Neural crest cell (in vitro differentiated cells): ENCODE measurements at regions not wholly inside any gene's neighbourhood (a gene's known extent, or its start where the extent isn't known, plus 50 kb on each side); places are given as distances from the start of the nearest gene placed in this dataset.

Source experiments
- DNase-seq: peaks from one replicate; pipeline ENCODE4 v3.0.0; 2021; ENCODE audit warnings: low read depth, mixed read lengths, low spot score
- H3K27ac Mint-ChIP-seq: one replicate; pipeline ENCODE4 v1.8.0; 2021; ENCODE audit warnings: mild to moderate bottlenecking, mixed read lengths; ENCODE audit not compliant: unreplicated experiment
- H3K27me3 Mint-ChIP-seq: 2 replicates; pipeline ENCODE4 v1.8.0; 2021; ENCODE audit warnings: low read depth, mild to moderate bottlenecking, mixed read lengths
- H3K36me3 Mint-ChIP-seq: 2 replicates; pipeline ENCODE4 v1.8.0; 2021; ENCODE audit warnings: low read depth, mild to moderate bottlenecking, mixed read lengths
- H3K4me1 Mint-ChIP-seq: 2 replicates; pipeline ENCODE4 v1.8.0; 2021; ENCODE audit warnings: mixed read lengths
- H3K4me3 Mint-ChIP-seq: one replicate; pipeline ENCODE4 v1.8.0; 2021; ENCODE audit warnings: mild to moderate bottlenecking, mixed read lengths
- H3K9me3 Mint-ChIP-seq: 2 replicates; pipeline ENCODE4 v1.8.0; 2021; ENCODE audit warnings: mixed read lengths
- CTCF ChIP-seq: fragments of 200-600 bp; sonication (generic); conservative IDR thresholded peaks from 2 replicates; pipeline ENCODE4 v1.5.0; 2021; ENCODE audit warnings: antibody characterized with exemption, mild to moderate bottlenecking

DNA sequence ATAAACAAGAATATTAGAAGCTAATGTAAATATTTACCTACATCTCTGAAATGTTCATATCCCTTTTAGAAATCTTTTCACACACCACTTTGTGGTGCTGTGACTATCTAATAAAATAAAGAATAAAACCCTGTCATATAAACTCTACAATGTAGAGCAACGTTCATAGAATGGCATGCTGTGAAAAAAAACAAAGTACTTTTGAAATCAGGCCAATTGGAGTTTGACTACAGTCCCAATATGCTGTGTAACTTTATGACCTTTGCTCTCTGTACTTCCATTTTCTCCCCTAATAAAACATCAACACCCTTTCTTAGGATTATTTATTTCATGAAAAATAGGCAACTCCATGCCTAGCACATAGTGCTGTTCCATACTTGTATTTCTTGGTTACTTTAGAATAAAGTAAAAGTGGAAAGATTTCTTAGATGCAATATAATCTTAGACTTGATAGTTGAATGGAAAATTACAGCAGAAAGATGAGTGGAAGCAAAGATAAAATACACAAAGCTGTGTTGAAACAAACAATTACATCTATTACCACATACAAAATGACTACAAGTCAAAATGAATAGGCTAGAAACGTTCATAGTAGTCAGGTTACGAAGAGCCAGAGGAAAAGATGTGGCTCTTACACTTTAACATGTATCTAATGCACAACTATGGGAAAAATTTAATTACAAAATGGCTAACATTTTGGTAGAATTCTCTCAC is 613.2 kb upstream of the SLITRK5 start:
- no peak for TF ChIP-seq CTCF
- Mint-ChIP-seq H3K27ac (no peak overlapping the region), H3K4me3 (no peak overlapping the region), H3K27me3 (no peaks in the 10 kb centered on the region), H3K36me3 (no peaks in the 10 kb centered on the region), H3K9me3 (no peaks in the 10 kb centered on the region), H3K4me1 (no peaks in the 10 kb centered on the region)
- no peak for DNase-seq

GRCh38 chr13:87058786-87059329 is 612.3 kb upstream of the SLITRK5 start:
- no peaks in the 10 kb centered on the region for H3K9me3 Mint-ChIP-seq
- H3K27me3 Mint-ChIP-seq, result no peaks in the 10 kb centered on the region
- no peak overlapping the region for H3K27ac Mint-ChIP-seq
- DNase-seq, result no peak
- no peaks in the 10 kb centered on the region for H3K4me1 Mint-ChIP-seq
- no peak for TF ChIP-seq CTCF
- H3K36me3 Mint-ChIP-seq, result no peaks in the 10 kb centered on the region
- H3K4me3 Mint-ChIP-seq, result no peak overlapping the region

- no peaks in the 10 kb centered on the region for H3K36me3 Mint-ChIP-seq
- peaks cover 3% of the 10 kb centered on the region for H3K9me3 Mint-ChIP-seq
- no peaks in the 10 kb centered on the region for H3K4me1 Mint-ChIP-seq
- no peaks in the 10 kb centered on the region for H3K27me3 Mint-ChIP-seq
- no peak for TF ChIP-seq CTCF
- no peak overlapping the region for H3K27ac Mint-ChIP-seq
- DNase-seq, result no peak
- H3K4me3 Mint-ChIP-seq, result no peak overlapping the region
Measured at GRCh38 chr13:87078947-87079795, 592.0 kb upstream of the SLITRK5 start.

DNA sequence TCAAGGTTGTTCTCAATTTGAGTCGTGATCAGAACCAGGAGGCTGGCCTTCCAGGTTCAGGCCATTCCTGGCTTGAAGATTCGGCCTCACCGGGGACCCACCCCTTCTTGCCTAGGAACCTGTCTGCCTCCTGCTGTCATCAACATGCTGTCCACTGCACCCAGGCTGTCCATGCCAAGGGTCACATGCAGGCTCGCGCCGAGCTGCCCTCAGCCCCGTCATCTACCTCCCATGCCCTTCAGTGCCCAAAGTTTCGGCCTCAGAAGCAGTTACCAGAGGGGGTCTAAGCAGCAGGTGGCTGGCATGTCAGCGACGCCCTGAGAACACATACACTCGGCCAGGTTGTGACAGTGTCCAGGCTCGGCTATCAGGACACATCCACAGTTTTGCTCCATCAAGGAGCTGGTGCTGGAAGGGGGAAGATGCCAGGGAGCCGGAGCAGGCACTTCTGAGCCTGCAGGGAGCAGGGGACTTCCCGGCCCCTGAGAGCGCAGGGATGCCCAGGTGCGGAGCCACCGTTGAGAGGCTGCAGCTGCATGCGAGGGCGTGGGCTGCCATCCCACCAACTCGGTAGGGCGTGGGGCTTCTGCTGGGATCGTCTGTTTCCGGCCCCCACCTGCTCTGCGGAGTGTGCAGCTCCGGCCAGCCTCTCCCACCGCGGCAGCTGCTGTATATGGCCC is 590.9 kb upstream of the SLITRK5 start:
- no peak overlapping the region for H3K4me3 Mint-ChIP-seq
- no peaks in the 10 kb centered on the region for H3K36me3 Mint-ChIP-seq
- no peak for DNase-seq
- H3K27ac Mint-ChIP-seq, result no peak overlapping the region
- H3K27me3 Mint-ChIP-seq, result no peaks in the 10 kb centered on the region
- no peaks in the 10 kb centered on the region for H3K4me1 Mint-ChIP-seq
- peaks cover 3% of the 10 kb centered on the region for H3K9me3 Mint-ChIP-seq
- TF ChIP-seq CTCF, result no peak

DNA sequence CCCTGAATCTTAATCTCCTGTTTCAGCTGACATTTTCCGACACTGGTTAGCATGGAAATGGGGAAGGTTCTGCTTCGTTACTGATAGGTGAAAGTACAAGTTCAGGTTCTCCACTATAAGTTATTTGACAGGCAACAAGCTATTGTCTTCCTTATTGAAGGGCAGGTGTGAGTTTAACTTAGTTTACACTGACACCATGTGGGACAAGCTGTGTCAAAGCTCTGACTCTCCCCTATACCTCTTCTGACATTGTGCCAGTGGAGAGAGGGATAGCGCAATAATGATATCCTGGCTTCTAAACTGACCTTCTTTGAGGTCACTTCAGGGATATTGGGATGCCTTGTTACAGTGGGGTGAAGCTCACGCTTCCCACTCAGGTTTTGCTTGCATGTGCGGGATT is 587.0 kb upstream of the SLITRK5 start:
- no peaks in the 10 kb centered on the region for H3K27me3 Mint-ChIP-seq
- no peak overlapping the region for H3K27ac Mint-ChIP-seq
- H3K4me1 Mint-ChIP-seq, result no peaks in the 10 kb centered on the region
- no peaks in the 10 kb centered on the region for H3K36me3 Mint-ChIP-seq
- no peak overlapping the region for H3K4me3 Mint-ChIP-seq
- TF ChIP-seq CTCF, result no peak
- DNase-seq, result no peak
- H3K9me3 Mint-ChIP-seq, result no peaks in the 10 kb centered on the region
